Esophagus mucosa (tissue), 1 donor: ENCODE measurements at regions not wholly inside any gene's neighbourhood (a gene's known extent, or its start where the extent isn't known, plus 50 kb on each side); places are given as distances from the start of the nearest gene placed in this dataset.

Source experiments
- ATAC-seq: fragments of 200-7000 bp; cut with Tn5 transposase; one replicate; pipeline ENCODE4 v1.9.1; 2020
- donor health status: DM: yes; HTN: yes; CAD: no.

DNA sequence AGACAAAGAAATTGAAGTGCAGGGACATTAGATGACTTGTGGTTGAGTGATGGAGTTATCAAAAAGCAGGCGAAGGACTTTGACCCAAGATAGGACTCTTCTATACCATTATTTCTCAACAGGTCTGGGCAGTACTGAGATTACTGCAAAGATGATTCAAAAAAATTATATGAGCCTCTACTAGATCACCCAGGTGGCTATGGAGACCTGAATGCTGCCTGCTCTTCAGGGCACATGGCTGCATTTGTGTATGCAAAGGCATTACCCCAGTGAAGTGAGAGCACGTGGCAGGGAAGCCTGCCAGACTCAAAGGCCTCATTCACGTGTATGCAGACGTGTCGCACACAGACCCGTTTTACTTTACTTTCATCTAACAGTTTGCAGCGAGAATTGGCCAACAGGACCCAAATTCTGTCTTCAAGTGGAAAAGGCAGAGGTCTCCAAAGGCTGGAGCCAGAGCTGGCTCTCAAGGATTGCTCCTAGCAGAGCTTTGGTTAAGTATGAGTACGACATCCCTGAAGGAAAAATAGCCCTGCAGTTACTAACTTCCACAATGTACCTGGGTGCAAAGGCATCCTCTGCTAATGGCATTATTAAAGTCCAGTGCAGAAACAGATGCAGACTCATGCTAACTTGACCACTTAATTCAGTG is 113.8 kb upstream of the ARMC2 start:
- no peak for ATAC-seq

DNA sequence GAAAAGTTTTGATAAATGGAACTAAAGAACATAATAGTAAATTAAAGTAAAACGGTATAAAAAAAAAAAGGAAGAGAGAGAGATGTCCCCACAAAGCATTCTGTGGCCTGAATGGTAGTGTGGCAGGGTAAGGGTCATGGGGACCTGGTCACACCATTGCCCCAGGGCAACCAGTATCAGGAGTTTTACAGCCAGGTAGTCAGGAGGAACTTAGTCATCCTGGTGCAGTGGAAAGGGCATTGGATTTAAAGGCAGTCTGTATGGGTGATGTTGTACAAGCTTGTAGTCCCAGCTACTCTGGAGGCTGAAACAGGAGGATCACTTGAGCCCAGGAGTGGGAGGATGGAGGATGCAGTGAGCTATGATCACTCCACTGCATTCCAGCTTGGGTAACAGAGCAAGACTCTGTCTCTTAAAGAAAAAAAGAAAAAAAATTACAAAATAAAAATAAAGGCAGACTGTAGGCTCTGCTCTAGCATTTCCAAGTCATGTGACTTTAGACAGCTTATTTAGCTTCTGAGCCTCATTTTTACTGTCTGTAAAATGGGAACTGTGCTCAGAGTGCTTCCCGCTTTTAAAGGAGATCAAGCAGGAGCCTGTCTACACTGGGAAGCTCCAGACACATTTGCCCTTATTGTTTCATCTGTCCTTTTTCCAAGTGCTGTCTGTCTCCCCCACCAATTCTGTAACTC is 112.8 kb upstream of the ARMC2 start:
- no peak for ATAC-seq

- ATAC-seq: no peak
These were observed 112.2 kb upstream of the ARMC2 start for GRCh38 chr6:108736002-108736361.

- peak; percentile 67 for ATAC-seq
These were observed 111.4 kb upstream of the ARMC2 start for GRCh38 chr6:108736832-108737231.

DNA sequence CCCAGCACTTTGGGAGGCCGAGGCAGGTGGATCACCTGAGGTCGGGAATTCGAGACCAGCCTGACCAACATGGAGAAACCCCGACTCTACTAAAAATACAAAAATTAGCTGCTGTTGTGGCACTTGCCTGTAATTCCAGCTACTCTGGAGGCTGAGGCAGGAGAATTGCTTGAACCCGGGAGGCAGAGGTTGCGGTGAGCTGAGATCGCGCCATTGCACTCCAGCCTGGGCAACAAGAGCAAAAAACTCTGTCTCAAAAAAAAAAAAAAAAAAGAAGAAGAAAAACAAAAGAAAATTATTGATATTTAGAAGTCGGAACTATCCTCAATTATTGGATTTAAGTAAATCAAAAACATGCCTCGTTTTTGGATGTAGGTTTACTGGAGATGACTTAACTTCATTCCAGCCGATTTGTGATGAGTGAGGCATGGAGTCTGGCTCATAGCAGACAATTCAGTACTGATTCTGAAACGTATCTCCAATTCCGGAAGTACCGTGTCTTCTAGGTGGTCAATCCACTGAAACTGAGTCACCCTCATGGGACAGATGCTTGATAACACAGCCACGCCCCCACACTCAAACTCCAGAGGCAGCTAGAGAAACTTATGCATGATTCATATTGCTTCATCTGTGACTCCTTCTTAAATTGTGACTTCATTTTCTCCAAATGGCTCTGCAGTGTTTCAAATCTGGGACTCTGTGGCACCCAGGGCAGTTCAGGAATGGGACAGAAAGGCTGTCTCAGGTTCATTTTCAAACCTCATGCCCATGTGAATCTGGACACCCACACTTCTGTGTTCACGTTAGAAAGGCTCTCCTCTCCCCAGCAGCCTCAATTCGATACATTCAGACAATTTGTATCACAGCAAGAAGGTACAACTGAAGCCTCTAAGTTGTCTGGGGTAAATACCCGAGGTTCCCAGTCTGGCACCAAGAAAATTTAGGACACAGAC is 110.4 kb upstream of the ARMC2 start:
- ATAC-seq: peak; percentile 11

DNA sequence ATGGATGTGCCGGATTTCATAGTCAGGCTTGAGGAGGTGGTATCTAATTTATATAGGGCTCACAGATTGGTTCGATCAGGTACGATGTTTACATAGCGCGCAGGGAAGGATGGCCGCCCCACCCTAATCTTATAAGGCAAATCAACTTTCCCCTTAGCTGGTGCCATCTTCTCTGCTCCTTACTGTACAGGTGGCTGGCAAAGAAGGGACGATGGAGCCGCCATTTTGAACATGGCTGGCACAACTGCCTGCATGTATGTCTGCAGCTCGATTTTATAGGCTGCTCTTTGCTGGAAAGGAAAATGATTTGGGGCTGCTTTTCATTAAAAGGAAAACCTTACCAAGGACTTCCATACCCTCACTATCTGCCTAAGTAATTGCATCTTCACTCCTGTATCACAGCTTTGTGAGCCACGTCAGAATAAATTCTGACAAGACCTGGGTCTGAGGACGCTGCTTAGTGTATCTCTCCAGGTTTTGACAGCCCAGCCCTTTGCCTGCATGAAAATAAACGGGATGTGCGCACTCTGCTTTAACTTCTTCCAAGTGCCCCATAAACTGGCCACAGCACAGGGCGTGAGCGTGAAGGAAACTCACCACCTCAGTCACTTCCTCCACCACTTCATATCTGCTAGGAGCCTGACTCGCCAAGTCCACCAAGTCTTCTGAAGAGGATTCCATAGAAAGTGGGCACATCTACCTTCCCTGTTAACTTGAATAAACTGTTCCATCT is 109.4 kb upstream of the ARMC2 start:
- no peak for ATAC-seq

DNA sequence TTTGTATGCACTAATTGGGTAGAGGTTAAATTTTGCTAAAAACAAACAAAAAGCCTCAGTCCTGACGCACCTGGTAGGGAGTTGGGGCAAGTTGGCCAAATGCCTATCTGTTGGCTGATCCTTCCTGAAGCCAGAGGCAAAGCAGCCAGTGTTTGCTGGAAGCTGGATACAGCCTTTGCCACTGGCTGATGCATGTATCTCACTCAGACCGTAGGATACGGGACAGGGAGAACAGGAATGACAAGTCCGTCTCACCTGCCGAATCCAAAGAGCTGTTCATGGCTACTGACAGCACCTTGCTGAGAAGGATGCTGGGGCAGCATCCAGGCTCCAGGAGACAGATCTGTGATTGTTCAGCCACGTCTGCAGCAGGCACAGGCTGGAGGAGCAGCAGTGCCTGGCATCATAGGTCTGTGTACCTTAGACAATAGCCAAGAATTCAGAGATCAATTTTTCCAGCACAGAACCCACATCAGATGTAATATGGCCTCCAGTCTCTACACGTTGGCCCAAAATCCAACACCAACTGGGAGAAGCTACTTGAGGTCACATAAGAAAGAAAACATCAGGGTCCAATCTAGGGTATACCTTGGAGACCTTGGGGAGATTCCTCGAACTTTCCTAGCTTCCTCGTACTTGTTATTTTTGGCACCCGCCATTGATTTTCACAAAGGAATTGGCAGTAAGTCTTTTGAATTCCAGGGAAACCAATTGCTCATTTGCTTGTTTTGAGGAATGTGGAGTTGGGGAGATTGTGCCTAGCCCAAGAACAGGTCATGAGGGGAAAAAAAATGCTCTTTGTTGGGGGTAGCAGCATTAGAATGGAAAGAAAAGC is 108.5 kb upstream of the ARMC2 start:
- ATAC-seq: peak; percentile 85

DNA sequence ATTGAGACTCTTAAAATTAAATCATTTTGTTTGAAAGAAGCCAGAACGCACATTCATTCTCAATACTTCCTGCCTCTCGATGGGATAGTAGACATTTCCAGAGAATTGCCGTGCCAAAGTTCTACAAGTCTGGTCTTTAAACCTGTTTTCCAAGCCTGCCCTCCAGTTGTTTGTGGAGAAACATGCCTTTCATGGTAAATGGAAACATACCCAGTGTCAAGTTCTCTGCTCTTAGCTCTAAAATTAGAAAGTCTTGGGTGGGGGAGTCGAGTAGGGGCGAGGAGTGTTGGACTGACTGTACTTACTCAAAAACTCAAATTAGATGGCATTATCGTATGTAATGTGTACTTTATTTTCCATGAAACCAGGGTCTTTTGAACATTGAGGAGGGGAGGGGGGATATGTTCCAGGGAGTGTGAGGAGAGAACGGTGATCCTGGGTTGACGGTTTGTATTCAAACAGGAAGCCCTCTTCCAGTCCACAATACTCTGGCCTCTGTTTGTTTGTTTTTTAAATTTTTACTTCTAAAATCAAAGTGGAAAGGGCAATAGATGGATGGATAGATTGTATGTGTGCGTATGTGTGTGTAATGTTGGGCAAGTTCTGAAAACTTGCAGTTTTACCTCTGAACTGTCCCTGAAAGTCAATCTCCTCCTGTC is 106.8 kb upstream of the ARMC2 start:
- no peak for ATAC-seq

GRCh38 chr6:108742041-108742440 is 106.2 kb upstream of the ARMC2 start:
- ATAC-seq: peak; percentile 30

DNA sequence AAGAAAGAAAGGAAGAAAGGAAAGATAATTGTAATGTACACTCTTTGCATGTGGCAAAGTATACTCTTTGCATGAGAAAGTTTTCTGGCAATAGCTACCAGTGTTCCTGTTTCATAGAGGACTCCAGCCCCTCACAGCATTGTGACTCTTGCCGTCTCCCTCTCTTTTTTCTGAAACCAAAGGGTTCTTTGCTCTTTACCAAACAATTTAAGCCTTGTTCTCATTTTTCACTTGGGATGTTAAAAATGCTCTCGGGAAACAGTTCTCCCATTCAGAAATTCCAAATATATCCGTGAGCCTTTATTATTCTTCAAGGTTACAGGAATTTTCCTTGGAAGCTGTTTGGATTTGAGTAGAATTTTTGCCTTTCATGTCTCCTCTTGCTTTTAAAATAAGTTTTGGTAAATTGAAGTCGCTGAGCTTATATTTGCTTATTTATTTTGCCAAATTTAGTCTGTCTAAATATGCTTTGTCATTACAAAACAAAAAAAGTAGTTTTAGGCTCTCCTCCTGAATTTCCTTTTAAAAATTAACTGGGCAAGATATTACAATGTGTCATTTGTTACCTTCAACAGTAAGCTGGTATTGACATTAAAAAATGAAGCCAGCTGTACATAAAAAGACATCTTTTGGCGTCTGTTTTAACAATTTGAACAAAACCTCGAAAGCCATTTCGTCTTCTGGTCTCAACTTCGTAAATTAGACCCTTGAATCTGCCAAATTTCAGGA is 103.8 kb upstream of the ARMC2 start:
- ATAC-seq: no peak

DNA sequence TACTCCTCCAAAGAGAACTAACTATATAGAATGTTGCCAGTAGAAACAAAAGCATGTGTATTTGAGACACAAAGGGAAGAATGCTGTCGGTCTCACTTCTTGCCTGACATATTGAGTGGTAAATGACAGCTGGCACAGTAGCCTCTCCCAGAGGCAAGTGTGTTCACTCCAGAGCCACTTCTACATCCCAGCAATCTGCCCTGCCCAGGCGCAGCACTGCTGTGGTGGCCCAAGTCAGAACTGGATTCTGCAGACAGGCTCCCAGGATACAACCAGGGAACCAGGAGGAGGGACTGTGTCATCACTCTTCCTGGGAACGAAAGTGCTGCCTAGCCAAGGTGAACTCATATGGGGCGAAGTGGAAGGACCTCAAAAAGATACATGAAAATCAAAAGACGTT is 103.2 kb upstream of the ARMC2 start:
- no peak for ATAC-seq

DNA sequence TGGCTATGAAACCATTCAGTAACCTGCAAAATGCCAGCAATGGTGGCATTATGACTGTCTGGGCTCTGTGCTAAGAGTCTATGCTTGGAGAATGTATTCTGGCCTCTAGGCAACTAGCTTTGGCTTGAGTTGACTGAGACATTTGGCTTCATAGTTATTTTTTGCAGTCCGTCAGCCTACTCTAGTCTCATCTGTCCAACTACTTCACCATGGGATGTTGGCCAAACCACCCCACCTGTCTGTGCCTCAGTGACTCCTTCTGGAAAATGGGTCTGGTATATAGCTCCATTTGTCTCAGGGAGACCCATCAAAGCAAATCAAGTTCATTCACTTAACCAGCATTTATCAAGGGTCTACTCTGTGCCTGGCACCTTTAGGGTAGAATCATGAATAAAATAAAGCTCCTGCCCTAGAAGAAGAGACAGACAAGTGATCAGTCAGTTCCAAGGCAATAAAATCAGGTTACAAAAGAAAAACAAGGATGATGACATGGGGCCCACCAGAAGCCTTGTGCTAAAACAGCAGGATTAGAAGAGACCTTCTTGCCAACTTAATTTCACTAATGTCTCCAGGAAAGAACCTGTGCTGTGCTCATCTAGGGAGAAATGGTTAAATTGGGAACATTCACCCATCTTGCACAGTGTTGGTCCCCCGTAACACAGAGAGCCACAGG is 102.4 kb upstream of the ARMC2 start:
- ATAC-seq: no peak

DNA sequence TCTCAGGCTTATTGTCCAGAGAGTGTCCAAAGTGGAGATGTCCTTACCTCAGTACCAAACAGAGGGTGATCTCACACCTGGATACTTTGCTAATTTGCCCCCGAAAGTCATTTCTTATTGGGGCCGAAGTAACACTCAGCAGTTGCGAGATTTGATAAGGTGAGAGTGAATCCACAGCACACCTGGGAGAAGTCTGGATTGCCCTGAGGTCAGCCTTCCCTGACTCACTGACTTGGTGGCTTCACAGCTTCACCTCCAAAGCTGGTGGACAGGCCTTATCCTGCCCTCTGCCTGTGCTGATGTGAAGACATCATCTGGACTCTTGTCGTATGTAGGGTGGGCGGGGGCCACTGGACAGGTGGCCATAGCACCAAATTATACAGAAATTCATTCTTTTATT is 101.9 kb upstream of the ARMC2 start:
- peak; percentile 91 for ATAC-seq

DNA sequence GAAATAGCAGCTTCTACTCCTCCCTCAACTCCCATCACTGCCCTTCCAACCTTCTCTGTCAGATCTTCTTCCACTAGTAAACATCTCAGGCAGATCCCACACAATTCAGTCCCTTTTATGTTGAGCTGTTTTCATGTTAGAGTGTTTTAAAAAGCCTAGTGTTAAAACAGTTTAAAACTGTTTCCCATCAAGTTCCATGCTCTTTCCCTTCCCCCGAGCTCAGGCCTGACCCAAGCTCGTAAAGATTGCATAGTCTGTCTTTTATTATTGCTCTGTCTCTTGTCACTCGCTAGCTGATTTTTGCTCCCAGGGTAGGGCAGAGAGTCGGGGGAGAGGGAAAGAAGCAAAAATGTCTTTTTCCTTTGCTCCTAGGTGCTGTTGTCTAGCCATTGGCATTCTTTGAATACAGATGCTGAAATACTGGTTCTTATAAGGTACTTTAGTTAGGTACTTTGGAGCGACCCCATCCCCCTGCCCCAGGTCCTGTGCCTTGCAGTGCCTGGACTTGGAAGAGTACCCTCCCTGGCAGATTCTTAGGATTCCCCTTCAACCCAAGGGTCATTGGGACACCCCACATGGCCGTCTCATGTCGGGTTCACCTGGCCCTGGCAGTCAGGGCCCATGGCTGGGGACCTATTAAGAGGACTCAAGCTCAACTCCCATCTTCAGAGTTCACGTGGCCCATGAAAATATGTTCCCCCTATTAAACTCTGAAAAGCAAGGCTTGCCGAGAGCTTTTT is 101.2 kb upstream of the ARMC2 start:
- ATAC-seq: no peak

DNA sequence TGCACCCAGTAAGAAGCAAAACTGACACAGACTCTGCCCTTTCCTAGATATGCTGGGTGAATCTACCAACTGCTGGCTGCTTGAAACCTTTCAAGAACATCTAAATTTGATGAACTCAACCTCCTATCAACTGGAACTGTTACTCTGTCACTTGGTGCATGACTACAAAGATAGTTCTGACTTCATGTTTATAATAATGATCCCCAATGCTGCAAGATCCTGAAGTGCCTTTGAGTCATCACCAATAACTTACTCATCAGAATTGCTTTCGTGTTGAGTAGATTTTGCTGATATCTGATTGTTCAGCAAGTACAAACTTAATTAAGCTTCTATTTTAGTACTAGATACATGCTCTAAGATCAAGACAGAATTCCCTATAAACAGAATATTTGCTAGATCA is 100.2 kb upstream of the ARMC2 start:
- ATAC-seq: no peak

DNA sequence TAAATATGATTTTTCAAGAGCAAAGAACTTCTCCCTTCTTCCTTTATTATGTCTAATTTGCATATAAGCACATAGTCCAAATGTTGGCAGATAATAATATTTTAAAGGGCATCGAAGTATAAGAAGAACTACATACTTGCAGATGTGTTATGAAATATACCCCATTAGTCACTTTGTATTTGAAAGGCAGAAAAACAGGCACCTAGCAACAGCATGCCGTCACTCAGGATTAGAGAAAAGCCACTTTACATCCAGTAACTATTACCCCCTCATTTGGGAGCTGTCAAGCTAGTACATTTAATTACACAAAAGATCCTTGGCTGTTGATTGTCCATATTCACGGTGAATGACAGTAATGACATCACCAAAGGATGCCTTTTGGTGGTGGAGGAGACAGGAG is 99.3 kb upstream of the ARMC2 start:
- ATAC-seq: no peak

DNA sequence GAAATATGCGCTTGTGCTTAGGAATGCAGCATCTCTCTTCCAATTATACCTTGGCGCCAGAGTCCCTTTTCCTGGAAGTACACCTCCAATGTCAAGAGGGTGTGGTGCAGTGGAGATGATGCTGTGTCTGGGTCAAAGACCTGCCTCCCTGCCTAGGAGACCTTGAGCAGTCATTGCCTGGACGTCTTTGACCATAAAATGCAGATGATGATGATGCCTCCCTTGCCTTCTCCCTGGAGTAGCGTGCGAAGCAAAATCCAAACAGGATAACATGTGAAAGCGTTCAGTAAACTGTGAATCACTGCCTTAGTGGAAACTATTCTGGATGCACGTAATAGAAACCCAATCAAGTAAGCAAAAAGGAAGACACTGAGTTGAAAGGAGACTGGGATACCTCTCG is 97.4 kb upstream of the ARMC2 start:
- no peak for ATAC-seq

DNA sequence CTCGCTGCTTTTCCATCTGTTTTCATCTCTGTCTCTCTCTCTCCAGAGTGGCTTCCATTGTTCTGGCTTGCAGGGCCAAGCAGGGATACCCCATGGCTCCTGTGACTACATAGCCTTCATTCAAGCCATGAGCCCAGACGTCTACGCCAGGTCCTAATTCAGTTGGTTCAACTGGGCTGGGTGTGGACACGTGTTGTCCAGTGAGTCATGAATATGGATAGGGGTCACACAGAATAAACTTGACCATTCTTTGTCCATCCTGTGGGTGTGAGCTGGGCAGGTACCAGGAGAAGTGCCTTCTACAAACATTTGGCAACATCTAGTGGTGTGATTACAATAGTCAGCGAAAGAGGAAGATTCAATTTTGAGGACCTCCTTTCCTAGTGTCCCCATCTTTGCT is 96.9 kb upstream of the ARMC2 start:
- no peak for ATAC-seq
